Heart right ventricle (tissue), 16 donors: ENCODE measurements at regions not wholly inside any gene's neighbourhood (a gene's known extent, or its start where the extent isn't known, plus 50 kb on each side); places are given as distances from the start of the nearest gene placed in this dataset.

Experiments used
- ATAC-seq, 8 donors: fragments of 200-7000 bp; cut with Tn5 transposase; one replicate each; pipeline ENCODE4 v1.9.1; 2020; ENCODE audit warnings: mild to moderate bottlenecking in 8 of 8, moderate library complexity in 8 of 8, moderate number of reproducible peaks in 1 of 8
- DNase-seq, 2 donors: peaks; one replicate each; pipeline ENCODE4 v3.0.0-alpha.2; 2020
- H3K27ac ChIP-seq, 10 donors: fragments of 200-600 bp; sonication (generic) in 2 of 10; one replicate each; pipeline versions ENCODE4 v1.5.0 to v1.8.0; 2020 to 2022; ENCODE audit warnings: mild to moderate bottlenecking in 3 of 10
- H3K27me3 ChIP-seq, 7 donors: fragments of 200-600 bp; one replicate each; pipeline ENCODE4 v1.8.0; 2021 to 2022; ENCODE audit warnings: mild to moderate bottlenecking in 2 of 7
- H3K36me3 ChIP-seq, 9 donors: fragments of 200-600 bp; sonication (generic) in 1 of 9; one replicate each; pipeline versions ENCODE4 v1.5.0 to v1.8.0; 2020 to 2022; ENCODE audit warnings: mild to moderate bottlenecking in 2 of 9
- H3K4me1 ChIP-seq, 9 donors: fragments of 200-600 bp; sonication (generic) in 1 of 9; one replicate each; pipeline versions ENCODE4 v1.5.0 to v1.8.0; 2020 to 2022; ENCODE audit warnings: mild to moderate bottlenecking in 4 of 9
- H3K4me3 ChIP-seq, 10 donors: fragments of 200-600 bp; sonication (generic) in 2 of 10; one replicate each; pipeline versions ENCODE4 v1.5.0 to v1.8.0; 2020 to 2022; ENCODE audit warnings: mild to moderate bottlenecking in 7 of 10, moderate library complexity in 2 of 10
- H3K9me3 ChIP-seq, 11 donors: fragments of 200-600 bp in 10 of 11; sonication (generic) in 2 of 11; one replicate each; pipeline versions ENCODE4 v1.5.0 to v1.8.0; 2013 to 2022; ENCODE audit warnings: mild to moderate bottlenecking in 2 of 11, control low read depth in 1 of 11, moderate library complexity in 1 of 11
- CTCF ChIP-seq, 9 donors: fragments of 200-600 bp; sonication (generic) in 2 of 9; IDR thresholded peaks; one replicate each; pipeline versions ENCODE4 v1.5.0 to v1.8.0; 2021 to 2022; ENCODE audit warnings: antibody characterized with exemption in 9 of 9, mild to moderate bottlenecking in 5 of 9, moderate library complexity in 1 of 9
- WGBS, 2 donors: extraction: QIAGEN DNeasy Blood & Tissue Kit; methylation state at CpG; one replicate each; pipeline ENCODE4 v1.1.7; 2013; ENCODE audit warnings: inconsistent platforms in 1 of 2; 5-methylcytosine and 5-hydroxymethylcytosine counted together
- intact Hi-C, 10 donors: fragments of 100-400 bp; cut with DNase I; formaldehyde crosslinking; loops; one replicate each; pipeline versions ENCODE4 v1.11.1 to v1.14.2; 2022
- donor health status: Arrhythmogenic right ventricular cardiomyopathy.
- donor health status: ischemic (EF 13 %, LVEDD 7.1; RV severe dilation, severe dysfunction).
- donor health status: healthy with polysubstance abuse.
- donor health status: DM: no; HTN: yes; CAD: no.
- donor health status: DM: no; HTN: no; CAD: no.
- donor health status: ischemic (EF 25% LVEDD 6.9; RV normal size, moderate dysfunction).
- donor health status: ischemic (EF 25% LVEDD 5.7; RV mildly dilated, moderate dysfunction).
- donor health status: healthy.
- donor health status: DM: yes; HTN: yes; CAD: no.
- donor health status: Ischemic cardiomyopathy.
- donor health status: ischemic (EF 35%, LVEDD 5.7; RV mildly dilated, moderate dysfunction).
- donor health status: nonischemic (EF 11% LVEDD 7.7; RV severe dilation, severe dysfunction).
- donor health status: DM: yes; HTN: yes; CAD: no.
- donor health status: PGD.
- donor health status: ischemic (EF 29% LVEDD 5.4; RV normal size, mild dysfunction).
- donor health status: nonischemic (EF 23%, LVEDD 6.1; RV moderate dilation, normal function).

GRCh38 chrX:114038358-114038757 is 545.5 kb upstream of the HTR2C start:
- H3K36me3 ChIP-seq = no peaks in the 10 kb centered on the region
- 43 to 56% methylated on average over 1 of the region's 1 CpG for WGBS, 2 donors
- ATAC-seq = no peak
- peaks cover 0 to 12% (median 0%) of the 10 kb centered on the region in 7 donors for H3K27me3 ChIP-seq
- H3K9me3 ChIP-seq = peaks cover 0 to 5% (median 0%) of the 10 kb centered on the region in 11 donors
- H3K4me3 ChIP-seq = no peak overlapping the region
- intact Hi-C loops = no loop called here
- no peak overlapping the region for H3K27ac ChIP-seq
- DNase-seq = no peak
- no peak for TF ChIP-seq CTCF (IDR thresholded peaks at IDR 0.05)
- H3K4me1 ChIP-seq = no peaks in the 10 kb centered on the region

DNA sequence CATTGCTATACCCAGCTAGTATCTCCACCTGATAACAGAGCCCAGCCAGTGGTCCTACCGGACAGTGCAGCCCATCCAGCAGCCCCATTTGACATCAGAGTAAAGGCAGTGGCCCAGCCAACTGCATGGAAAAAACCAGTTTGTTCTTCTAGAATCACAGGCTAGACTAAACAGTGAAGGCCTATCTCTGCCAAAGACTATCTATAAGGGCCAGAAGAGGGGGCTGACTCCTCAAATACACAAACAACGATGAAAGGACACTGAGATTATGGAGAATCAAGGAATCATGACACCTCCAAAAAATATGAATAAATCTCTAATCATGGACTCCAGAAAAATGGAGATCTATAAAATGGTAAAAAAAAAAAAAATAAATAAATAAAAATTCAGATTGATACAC is 546.4 kb upstream of the HTR2C start:
- no peak for ATAC-seq
- no peak for TF ChIP-seq CTCF (IDR thresholded peaks at IDR 0.05)
- intact Hi-C loops = no loop called here

GRCh38 chrX:114028907-114029662 is 554.8 kb upstream of the HTR2C start:
- H3K4me3 ChIP-seq = no peak overlapping the region
- H3K4me1 ChIP-seq = no peaks in the 10 kb centered on the region
- ATAC-seq (no peak), DNase-seq (no peak)
- H3K36me3 ChIP-seq = no peaks in the 10 kb centered on the region
- 89 to 90% methylated on average over 5 of the region's 5 CpGs for WGBS, 2 donors
- peaks cover 0 to 8% (median 0%) of the 10 kb centered on the region in 11 donors for H3K9me3 ChIP-seq
- intact Hi-C loops = no loop called here
- no peak overlapping the region for H3K27ac ChIP-seq
- peaks cover 0 to 14% (median 0%) of the 10 kb centered on the region in 7 donors for H3K27me3 ChIP-seq
- no peak for TF ChIP-seq CTCF (IDR thresholded peaks at IDR 0.05)

More for the DNA sequence above, 546.4 kb upstream of the HTR2C start:
- no peaks in the 10 kb centered on the region for H3K36me3 ChIP-seq
- H3K27me3 ChIP-seq = peaks cover 0 to 12% (median 0%) of the 10 kb centered on the region in 7 donors
- no peak overlapping the region for H3K4me3 ChIP-seq
- 75 to 78% methylated on average over 2 of the region's 2 CpGs for WGBS, 2 donors
- no peaks in the 10 kb centered on the region for H3K4me1 ChIP-seq
- DNase-seq = no peak
- no peak overlapping the region for H3K27ac ChIP-seq
- H3K9me3 ChIP-seq = peaks cover 0 to 5% (median 0%) of the 10 kb centered on the region in 11 donors

DNA sequence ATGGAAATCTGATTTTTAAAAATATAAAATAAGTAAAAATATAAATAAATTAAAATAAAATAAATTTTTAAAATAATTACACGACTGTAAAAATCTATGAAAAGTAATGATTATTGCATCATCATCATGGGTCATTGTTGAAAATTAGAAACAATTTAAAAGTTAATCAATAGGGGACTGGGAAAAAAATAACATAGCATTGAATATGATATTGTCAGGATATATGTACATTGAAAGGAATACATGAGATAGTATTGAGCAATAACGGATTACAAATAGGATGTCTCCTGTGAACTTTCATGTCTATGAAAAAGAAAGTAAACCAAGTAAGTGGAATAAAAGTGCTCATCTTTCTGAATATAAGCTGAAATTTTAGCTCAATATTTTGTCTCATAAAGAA is 566.8 kb upstream of the HTR2C start:
- Histone ChIP-seq H3K4me1 (no peaks in the 10 kb centered on the region), H3K27me3 (peaks cover 0 to 2% (median 0%) of the 10 kb centered on the region in 7 donors), H3K4me3 (no peak overlapping the region), H3K27ac (no peak overlapping the region), H3K36me3 (no peaks in the 10 kb centered on the region), H3K9me3 (no peaks in the 10 kb centered on the region)
- intact Hi-C loops = no loop called here
- TF ChIP-seq CTCF (IDR thresholded peaks at IDR 0.05) = no peak
- ATAC-seq (no peak), DNase-seq (no peak)
- 88 to 97% methylated on average over 2 of the region's 2 CpGs for WGBS, 2 donors
